DMS114 treated with DMSO at 0.1 percent for 48 hours (cell line): ENCODE measurements at regions not wholly inside any gene's neighbourhood (a gene's known extent, or its start where the extent isn't known, plus 50 kb on each side); places are given as distances from the start of the nearest gene placed in this dataset.
"Not testable (repeated sequence)": the region's sequence is repeated elsewhere in the genome, so short reads cannot be mapped to it uniquely, and the experiment has no call there.

ENCODE experiments used
- DNase-seq: peaks from one replicate; lab custom pipeline; 2025; ENCODE audit not compliant: unreplicated experiment; lab: John Stamatoyannopoulos, UW

DNA sequence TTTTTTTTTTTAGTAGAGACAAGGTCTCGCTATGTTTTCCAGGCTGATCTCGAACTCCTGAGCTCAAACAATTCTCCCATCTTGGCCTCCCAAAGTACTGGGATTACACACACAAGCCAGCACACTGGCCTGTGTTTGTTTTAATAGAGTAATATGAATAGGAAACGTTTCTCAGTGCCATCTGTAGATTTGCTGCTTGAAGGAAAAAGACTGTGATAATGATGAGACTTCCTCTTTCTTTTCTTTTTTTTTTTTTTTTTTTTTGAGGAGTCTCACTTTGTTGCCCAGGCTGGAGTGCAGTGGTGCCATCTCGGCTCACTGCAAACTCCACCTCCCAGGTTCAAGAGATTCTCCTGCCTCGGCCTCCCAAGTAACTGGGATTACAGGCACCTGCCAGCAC lies 74.7 kb upstream of the ATL2 start:
- DNase-seq, result not testable (repeated sequence)

DNA sequence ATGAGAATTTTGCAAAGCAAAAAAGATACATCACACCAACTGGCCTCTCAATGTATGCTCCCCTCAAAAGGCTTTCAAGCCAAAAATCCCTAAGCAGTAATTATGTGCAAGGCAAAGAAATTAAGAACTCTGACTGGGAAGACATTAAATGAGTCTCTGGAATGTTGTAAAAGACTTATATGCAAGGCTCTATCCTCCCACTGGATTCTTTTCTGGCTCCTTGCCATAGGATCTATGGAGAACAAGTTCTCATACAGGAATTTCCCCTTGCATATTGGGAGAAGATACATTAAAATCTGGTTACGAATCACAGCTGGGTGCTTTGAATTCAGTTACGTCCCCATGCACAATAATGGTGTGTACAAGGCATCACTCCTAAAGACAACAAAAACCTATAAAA lies 73.4 kb upstream of the ATL2 start:
- no peak for DNase-seq

DNA sequence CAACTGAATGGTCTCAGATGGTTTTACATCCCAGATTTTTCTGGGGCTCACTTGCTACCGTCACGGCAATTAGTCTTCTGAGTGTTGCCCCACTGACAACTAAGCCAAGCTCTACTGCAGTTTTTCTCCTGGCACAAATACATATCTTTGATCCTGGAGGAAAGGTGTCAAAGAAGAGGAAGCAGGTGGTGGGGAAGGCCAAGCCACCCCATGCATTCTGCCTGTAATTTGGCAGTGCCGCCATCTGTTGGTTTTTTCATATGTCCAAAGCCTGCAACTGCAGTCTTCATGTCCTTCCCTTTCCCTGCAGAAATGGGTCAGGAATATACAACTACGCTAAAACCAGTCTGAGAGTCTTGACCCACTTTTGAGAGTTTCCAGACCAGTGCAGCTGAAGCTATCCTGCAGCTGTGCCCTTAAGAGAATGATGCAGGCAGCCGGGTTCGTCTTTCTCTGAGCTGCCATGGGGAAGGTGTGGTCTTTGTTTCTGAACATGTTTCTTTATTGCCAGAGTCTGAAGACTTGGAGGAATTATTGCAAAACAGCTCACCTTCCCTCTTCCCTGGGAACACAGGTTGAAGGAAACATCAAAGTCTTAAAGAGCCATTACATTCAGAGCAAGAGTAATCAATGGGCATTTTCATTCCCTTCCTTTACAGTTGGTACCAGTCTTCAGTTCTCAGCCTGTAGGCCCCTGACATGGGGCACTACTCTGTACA lies 71.8 kb upstream of the ATL2 start:
- DNase-seq, result no peak

DNA sequence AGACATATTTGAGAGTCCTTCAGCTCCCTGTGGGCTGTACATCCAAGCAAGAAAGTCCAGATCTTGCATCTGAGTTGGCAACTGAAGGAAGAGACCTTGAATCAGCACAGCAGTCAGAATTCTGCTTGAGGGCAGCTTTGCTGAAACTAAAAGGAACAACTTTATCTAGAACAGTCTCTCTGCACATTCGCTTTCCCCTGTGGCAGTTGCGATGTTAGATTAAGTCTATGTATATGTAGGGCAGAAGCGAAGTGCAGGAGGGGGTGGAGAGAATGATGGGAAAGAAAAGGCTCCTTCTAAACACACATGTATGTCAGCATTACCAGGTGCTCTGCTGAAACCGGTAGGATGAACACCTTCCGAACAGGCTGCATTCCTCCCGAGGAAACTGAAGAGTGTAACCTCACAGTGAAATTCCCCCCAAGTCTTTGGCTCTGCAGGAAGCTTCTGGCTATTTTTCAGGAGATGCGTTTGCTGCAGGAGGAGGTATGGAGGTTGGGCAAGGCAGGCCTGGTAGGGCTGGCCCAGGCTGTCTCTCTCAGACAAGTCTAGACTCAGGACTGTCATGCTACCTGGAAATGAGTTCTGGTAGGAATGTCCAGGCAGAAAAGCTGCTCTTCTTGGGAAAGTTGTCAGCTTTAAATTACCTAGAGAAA lies 70.0 kb upstream of the ATL2 start:
- DNase-seq, result no peak

DNA sequence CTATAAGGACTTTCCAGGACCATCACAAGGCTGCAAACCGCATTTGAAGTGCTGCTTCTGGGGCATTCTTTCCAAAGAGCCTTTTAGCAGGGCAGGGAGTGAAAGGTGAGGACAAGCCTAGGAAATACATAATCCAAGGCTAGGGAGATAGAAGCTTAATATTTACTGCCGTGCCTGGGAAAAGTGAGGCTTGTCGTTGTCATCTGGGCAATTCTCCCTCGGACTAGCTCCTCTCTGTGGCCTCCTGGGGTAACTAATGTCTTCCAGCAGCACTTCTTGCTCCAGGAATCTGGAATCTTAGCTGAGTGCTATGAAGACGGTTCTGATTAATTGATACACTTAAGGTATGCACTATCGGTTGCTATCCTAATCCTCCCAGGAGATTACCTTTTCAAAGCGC lies 69.3 kb upstream of the ATL2 start:
- DNase-seq, result no peak

DNA sequence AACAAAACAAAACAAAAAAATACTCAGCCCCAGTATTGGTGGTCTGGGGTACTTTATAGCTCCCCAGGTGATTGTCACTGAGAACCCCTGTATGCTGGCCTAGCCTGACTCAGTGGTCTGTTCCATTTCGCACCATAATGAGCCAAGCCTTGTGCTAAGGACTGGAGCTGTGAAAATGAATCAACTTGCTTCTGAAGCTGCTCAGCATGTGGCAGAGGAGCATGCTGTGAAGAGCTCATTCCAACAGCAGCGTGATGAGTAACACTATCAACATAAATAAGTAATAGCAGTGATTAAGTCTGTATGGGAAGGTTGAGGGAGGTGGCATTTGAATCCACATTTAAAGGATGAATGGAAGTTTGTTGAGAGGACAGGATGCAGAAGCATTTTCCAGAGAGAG lies 67.2 kb upstream of the ATL2 start:
- DNase-seq, result no peak

DNA sequence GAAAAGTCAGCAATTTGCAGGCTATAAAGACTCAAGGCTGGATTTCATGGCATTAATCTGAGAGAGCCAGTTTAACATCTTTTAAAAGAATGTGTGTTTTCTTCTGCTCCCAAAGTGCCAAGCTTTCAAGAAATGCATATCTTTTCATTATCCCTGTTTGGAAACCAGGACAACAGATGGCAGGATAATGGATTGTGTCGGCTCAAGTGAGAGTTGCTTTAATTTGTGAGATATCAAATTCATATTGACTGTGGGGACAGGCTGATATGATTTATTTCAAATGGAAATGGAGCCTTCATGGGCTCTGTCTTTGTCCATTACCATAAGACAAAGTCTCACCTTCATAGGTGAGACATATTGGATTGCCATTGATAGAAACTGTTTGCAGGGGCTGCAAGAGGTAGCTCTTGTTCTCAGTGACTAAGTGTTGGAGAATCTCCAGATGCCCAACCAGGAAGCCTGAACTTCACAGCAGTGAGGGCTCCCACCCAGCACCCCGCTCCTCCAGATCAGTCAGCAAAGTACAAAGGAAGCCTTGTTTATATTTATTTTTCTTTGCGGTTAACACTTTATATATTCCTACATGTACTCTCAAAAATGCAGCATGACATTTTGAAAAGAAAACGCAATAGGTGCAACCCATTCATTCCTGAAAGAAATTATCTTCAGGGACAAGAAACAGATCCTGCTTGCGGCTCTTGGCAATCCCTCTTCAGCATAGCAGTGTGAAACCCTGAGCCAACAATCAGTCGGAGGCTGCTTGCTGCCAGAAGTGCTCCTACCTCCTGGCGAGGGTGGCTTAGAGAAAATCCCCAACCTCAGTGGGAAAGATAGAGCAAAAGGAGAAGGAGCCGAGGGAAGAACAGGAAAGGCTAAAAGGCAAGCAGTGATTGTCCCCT lies 65.8 kb upstream of the ATL2 start:
- no peak for DNase-seq

DNA sequence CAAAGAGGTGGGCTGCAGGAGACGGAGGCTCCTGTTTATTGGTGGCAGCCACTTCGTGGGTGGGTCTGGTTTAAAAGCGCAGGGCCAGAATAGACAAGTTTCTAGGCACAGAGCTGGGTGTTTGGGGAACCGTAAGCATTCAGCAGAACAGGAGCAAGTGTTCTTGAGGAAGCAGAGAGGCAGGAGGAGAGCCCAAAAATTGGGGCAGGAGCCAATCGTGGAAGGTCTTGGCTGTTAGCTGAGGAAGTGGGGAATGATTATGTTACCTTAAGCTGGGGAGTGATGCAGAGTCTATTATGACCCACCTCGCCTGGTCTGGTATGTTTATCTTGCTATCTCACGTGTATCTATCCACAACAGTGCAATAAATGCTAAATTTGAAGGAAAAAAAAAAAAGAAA lies 64.3 kb upstream of the ATL2 start:
- no peak for DNase-seq

DNA sequence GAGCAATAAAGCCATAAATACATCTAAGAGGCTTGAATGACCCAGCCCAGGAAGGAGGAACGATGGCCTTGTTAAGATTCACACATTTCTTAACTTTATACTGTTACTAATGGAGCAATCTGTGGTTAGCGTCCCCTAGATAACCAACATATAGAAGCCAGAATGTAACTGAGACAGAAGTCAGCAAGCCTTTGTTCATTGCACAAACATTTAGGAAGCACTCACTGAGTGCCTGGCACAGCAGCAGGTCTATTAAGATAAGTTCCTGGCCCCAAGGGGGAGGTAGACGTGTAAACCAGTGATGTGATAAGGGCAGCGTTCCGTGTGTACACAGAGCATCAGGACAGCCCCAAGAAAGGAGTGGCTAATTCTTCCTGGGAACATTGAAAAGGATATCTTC lies 63.6 kb upstream of the ATL2 start:
- no peak for DNase-seq

DNA sequence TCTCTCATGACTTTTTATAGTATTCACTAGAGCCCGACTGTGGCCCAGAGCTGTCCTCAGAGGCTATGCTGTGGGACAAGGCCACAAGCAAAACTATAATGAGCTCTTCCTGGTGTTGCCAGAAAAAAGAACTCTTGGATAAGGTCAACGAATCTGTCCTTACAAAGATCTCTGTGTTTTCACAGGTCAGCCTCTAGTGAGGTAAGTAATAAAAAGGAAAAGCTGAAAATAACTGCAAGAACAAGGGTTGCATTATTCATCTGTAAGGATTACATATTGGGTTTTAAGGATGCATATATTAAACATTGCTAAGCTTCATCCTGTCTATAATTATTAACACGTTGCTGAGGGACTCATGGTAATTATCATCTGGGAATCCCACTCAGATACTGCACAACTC lies 62.8 kb upstream of the ATL2 start:
- no peak for DNase-seq

DNA sequence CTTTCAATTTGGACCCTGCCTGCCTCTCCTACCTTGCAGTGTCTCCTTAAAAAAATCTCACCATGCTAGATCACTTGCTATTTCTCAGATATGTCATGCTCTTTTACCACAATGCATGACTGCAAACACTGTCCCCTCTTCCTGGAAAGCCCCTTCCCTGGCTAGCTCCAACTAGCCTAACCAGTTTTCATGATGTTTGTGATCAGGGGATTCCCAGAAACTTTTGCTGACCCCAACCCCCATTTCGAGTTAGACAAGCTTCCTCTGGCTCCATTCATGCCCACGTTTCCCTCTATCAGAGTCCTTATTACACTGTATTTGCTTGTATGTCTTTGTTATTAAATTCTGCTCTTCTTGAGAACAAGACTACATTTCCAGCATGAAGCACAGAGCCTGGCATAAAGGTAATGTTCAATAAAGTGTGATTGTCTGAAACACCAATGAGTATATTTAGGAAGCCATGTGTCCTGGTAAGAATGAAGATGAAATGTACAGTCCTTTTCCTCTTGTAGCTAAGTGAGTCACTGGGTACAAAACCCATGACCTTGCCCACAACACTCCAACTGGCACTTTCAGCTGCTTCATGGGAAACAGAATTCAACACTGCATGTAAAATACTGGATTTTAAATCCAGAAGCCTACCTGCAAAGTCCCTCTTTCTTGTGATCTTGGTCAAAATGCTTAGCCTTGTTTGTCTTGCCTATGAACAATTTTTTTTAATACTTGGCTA lies 62.0 kb upstream of the ATL2 start:
- DNase-seq, result no peak

DNA sequence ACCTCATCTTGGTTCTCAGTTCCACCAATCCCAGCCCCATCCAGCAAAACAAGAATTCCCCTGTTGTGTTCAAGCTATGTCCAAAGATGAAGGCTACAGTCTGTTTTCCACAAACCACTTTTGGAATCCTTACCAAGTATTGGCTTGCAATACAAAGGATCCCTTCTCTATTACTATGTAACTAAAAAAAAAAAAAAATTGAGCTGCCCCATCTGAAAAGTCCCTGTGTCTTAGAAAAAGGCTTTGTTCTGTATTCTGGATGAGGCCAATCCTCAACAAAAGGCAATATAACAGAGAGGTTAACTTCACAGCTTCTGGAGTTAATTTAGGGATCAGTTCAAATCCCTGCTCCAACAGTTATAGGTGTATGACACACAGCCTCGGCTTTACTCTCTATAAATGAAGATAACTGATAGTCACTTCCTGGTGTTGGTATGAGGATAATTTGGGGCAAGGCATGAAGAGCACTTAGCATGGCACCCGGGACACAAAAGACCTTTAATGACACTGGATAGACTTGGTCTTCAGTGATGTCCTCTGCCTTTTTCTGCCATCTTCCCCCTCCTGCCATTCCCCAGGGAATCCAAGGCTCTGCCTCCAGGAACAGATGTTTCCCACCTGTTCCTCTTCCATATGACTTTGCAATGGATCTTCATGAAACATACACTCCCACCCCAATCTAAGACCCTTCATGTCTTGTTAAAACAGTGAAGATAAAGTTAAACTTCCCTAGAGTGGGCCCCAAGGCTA lies 61.2 kb upstream of the ATL2 start:
- no peak for DNase-seq

DNA sequence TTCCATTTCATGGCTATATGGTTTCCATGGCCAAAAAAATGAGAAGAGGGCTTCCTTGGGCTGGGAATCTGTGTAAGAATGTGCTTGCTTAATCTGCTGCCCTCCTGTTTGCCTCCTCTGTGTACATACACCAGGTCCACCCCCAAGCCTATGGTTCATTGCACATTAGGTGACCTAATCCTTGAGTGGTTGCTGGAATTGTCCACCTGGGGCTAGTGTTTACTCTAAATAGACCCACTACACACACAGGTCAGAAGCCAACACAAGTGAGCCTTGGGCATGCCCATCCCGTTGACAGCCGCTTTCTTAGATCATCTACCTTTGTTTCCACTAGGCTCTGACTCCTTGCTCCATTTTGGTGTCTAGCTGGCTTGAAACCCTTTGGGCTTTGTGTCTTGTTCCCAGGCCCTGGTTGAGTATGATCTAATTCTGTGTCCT lies 59.2 kb upstream of the ATL2 start:
- no peak for DNase-seq

DNA sequence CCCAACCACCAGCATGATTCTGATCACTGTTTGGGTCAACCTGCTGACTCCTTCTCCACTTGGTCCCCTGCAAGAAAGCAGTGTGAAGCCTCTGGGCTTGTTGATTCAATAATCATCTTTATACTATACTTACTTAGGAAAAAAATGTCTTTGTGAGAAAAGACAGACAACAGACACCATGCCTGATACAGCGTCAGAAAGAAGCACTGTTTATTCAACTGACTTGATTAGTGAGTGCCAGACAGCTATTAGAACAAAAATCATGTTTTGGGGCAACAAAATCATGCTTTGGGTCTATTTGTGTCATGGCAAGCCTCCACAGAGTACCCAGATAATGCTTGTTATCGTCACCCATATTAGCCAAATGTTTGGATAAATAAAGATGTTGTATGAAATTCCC lies 58.7 kb upstream of the ATL2 start:
- DNase-seq, result no peak

DNA sequence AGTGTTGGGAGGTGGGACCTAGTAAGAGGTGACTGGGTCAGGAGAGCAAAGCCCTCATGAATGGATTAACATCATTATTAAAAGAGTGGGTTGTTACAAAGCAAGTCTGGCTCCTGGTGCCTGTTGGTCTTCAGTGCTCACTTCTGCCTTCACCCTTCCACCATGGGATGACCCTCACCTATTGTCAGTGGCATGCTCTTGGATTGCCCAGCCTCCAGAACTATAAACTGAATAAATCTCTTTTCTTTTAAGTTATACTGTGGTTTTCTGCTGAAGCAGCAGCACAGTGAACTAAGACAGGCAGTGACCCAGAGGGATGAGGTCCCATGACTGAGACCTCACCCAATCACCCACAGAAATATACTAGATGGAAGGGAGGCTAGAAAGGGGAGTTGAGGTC lies 57.5 kb upstream of the ATL2 start:
- DNase-seq, result no peak

DNA sequence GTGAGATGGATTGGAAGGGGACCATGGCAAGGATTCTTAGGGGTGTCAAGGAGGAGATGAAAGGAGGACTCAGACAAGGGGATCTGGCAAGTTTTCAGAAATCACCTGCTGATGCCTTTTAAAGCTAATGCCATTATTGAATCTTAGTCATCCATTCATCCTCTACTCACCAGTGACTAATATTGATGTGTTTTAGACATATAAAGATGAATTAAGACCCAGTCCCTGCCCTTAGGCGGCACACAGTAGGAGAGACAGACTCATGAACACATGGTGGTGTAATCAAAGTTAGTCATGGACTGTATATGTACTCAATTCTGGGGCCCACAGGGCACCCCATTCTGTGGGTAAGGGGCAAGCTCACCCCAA lies 56.5 kb upstream of the ATL2 start:
- DNase-seq, result no peak

DNA sequence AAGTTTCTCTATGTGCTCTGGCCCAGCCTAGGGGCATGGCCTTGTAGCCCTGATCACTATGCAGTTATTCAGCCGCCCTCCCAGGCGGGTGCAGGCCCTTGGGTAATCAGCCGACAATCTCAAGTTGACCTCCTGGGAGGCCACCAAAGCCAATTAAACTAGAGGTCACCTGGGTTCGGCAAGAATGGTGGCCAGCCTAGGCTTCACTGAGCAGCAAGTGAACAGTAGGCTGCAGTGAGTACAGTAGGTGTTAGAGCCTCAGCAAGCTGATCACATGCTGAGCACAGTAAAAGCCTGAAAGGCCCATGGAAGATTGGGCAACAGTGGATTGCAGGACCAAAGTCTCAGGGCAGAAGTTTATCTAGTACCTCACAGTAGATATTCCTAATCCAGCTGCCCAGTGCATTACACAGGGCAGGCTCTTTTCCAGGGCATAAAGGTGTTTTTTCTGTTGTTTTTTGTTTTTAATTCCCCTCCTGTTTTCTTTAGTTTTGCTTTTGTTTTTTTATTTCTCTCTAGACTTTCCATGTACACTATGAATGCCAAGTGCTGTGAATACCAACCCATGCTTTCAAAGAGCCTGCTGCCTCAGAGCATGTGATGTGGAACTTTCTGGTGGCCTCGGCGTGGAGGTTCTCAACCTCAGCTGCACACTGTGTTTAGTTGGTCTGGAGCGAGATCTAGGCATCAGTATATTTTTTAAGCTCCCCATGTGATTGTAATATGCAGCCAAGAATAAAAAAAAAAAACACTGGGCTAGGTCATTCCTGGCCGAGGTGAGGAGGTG lies 55.9 kb upstream of the ATL2 start:
- no peak for DNase-seq

DNA sequence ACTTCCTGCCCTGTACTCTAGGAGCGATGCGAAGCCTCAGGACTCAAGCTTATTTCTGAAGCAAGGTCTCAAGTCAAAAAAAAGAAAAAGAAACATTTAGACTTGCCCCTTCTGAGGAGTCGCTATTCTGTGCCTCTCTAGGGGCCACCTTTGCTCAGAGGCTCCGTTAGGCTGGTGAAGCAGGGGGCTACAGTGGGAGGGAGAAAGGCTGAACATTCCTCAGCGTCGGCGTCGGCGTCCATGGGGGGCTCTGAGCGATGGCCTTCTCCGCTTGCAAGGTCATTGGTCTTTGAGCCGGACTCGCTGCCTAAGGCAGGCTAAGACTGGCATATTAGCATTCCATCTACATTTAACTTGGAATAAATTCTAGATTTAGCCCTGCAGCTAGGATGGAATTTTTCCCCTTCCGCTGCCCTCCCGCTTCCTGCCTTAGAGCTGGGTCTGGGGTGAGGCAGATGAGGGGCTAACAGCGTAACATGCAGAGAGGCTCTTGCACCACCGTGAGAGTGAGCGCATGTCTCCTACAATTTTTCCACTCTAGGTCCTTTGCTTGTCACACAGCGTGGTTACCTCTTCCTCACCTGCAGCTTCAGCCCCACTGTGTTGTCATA lies 53.6 kb upstream of the ATL2 start:
- no peak for DNase-seq

DNA sequence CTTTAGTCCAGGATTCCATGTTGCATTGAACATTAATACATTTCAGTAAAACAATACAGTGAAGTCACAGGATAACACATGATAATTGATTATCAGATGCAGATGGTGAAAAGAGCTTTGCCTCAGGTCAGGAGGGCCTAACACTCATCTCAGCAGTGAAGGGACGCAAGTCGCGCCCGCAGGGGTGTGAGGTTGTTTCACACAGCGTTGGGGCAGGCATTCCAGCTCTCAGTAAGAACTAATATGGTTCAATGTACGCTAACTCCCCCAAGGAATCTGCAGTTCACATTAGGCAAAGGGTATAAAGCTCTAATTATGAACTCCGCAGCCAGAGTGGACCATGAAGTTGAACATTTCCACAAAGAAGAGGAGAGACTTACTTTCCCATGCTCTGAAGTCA lies 53.1 kb upstream of the ATL2 start:
- DNase-seq, result no peak

DNA sequence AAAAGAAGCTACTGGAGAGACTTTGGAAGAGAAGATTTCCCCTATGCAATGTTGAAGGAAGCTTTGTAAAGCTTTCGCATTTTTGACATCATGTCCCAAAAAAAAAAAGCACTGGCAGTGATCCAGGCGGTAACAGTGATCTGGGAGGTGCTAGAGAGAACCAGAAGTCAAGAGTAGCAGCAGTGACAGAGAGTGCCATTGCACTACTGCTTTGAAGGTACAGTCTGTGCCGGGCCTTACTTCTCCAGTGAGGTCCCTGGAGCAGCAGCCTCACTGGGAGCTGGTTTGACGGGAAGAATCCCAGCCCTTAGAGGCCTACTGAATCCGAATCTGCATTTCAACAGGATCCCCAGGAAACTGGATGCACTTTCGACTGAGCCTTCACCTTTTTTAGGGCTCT lies 50.9 kb upstream of the ATL2 start:
- no peak for DNase-seq
